Nephron (organoid): ENCODE measurements at regions not wholly inside any gene's neighbourhood (a gene's known extent, or its start where the extent isn't known, plus 50 kb on each side); places are given as distances from the start of the nearest gene placed in this dataset.
A peak's percentile ranks its signal among the peaks of the same experiment; 100 is the strongest.
"Not testable (repeated sequence)": the region's sequence is repeated elsewhere in the genome, so short reads cannot be mapped to it uniquely, and the experiment has no call there.

Experiments used
- H3K27ac Mint-ChIP-seq, 3 experiments: 2 replicates each; pipeline ENCODE4 v1.8.0; 2020; ENCODE audit warnings: mixed read lengths in 3 of 3, mild to moderate bottlenecking in 2 of 3, moderate library complexity in 1 of 3
- H3K27me3 Mint-ChIP-seq: 2 replicates; pipeline ENCODE4 v1.8.0; 2021; ENCODE audit warnings: low read depth, mild to moderate bottlenecking, moderate library complexity, mixed read lengths
- H3K36me3 Mint-ChIP-seq: 2 replicates; pipeline ENCODE4 v1.8.0; 2020; ENCODE audit warnings: low read depth, mixed read lengths
- H3K4me1 Mint-ChIP-seq: 2 replicates; pipeline ENCODE4 v1.8.0; 2020; ENCODE audit warnings: mixed read lengths
- H3K4me3 Mint-ChIP-seq, 3 experiments: 2 replicates each; pipeline ENCODE4 v1.8.0; 2020; ENCODE audit warnings: mild to moderate bottlenecking in 3 of 3, mixed read lengths in 3 of 3, moderate library complexity in 2 of 3
- H3K9me3 Mint-ChIP-seq: 2 replicates; pipeline ENCODE4 v1.8.0; 2020; ENCODE audit warnings: mixed read lengths
- TF ChIP-seq, protein P1 (sequence below), 3 experiments: fragments of 200-600 bp; sonication (generic); IDR thresholded peaks; one replicate each; pipeline ENCODE4 v1.5.0; 2021; ENCODE audit warnings: antibody characterized with exemption in 3 of 3; ENCODE audit not compliant: unreplicated experiment in 3 of 3

DNA sequence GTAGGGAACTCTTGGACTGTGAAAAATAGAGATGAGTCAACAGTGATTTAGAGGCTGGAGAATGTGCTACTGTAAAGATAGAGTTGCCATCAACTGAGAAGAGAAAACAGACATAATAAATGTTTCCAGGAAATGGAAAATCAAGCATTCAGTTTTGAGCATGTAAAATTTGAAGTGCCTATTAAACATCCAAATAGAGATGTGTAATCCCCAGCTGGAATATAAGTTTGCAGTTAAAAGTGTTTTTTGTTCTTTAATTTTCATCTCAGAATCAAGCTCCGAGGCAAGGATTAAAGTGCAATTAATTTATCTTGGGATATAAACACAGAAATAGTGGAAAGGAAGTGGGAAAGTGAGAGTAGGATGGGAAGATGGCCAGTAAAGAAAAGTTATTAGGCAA, 666.0 kb upstream of the RAG2 start:
- Mint-ChIP-seq H3K4me3 (no peak overlapping the region), H3K27me3 (no peaks in the 10 kb centered on the region), H3K9me3 (no peaks in the 10 kb centered on the region), H3K27ac (no peak overlapping the region), H3K4me1 (no peaks in the 10 kb centered on the region), H3K36me3 (no peaks in the 10 kb centered on the region)
- TF ChIP-seq, protein P1, sequence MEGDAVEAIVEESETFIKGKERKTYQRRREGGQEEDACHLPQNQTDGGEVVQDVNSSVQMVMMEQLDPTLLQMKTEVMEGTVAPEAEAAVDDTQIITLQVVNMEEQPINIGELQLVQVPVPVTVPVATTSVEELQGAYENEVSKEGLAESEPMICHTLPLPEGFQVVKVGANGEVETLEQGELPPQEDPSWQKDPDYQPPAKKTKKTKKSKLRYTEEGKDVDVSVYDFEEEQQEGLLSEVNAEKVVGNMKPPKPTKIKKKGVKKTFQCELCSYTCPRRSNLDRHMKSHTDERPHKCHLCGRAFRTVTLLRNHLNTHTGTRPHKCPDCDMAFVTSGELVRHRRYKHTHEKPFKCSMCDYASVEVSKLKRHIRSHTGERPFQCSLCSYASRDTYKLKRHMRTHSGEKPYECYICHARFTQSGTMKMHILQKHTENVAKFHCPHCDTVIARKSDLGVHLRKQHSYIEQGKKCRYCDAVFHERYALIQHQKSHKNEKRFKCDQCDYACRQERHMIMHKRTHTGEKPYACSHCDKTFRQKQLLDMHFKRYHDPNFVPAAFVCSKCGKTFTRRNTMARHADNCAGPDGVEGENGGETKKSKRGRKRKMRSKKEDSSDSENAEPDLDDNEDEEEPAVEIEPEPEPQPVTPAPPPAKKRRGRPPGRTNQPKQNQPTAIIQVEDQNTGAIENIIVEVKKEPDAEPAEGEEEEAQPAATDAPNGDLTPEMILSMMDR (IDR thresholded peaks at IDR 0.05; ENCODE audit: unreplicated experiment in 3 of 3) = no peak

- not testable (repeated sequence) for H3K27ac Mint-ChIP-seq, H3K4me1 Mint-ChIP-seq, H3K27me3 Mint-ChIP-seq, H3K4me3 Mint-ChIP-seq, H3K9me3 Mint-ChIP-seq, H3K36me3 Mint-ChIP-seq
Measured at GRCh38 chr11:37263467-37263866, 665.4 kb upstream of the RAG2 start.

DNA sequence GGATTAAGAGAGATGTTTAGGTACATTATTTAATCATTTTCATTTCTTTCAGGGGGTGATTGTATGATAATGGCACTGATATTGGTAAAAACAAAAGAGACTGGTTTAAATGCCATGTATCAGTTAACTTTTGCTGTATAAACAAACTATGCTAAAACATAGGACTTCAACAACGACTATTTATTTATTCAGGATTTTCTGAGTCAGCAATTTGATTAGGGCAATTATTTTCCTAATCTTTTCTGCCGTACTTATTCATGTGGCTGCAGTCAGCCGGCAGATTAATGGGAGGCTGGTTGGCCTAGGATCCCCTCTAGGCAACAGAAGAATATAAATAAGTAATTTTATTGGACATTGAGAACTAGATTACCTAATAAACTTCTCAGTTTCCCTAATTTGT, 661.7 kb upstream of the RAG2 start:
- Mint-ChIP-seq H3K4me1 (no peaks in the 10 kb centered on the region), H3K27me3 (no peaks in the 10 kb centered on the region), H3K4me3 (no peak overlapping the region), H3K36me3 (no peaks in the 10 kb centered on the region), H3K27ac (peak overlapping the region in 2 of 3 experiments; percentile 46 to 85), H3K9me3 (no peaks in the 10 kb centered on the region)
- TF ChIP-seq, protein P1 (IDR thresholded peaks at IDR 0.05; ENCODE audit: unreplicated experiment in 3 of 3) = no peak

GRCh38 chr11:37248145-37248544, 650.1 kb upstream of the RAG2 start:
- Mint-ChIP-seq H3K27me3 (no peaks in the 10 kb centered on the region), H3K36me3 (no peaks in the 10 kb centered on the region), H3K4me1 (no peaks in the 10 kb centered on the region), H3K9me3 (peaks cover 8% of the 10 kb centered on the region), H3K27ac (no peak overlapping the region), H3K4me3 (no peak overlapping the region)
- TF ChIP-seq, protein P1 (IDR thresholded peaks at IDR 0.05; ENCODE audit: unreplicated experiment in 3 of 3) = no peak

DNA sequence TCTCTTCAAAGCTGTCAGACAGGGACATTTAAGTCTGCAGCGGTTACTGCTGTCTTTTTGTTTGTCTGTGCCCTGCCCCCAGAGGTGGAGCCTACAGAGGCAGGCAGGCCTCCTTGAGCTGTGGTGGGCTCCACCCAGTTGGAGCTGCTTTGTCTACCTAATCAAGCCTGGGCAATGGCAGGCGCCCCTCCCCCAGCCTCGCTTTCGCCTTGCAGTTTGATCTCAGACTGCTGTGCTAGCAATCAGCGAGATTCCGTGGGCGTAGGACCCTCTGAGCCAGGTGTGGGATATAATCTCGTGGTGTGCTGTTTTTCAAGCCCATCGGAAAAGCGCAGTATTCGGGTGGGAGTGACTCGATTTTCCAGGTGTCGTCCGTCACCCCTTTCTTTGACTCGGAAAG, 648.1 kb upstream of the RAG2 start:
- not testable (repeated sequence) for H3K27me3 Mint-ChIP-seq, H3K9me3 Mint-ChIP-seq, H3K27ac Mint-ChIP-seq, H3K36me3 Mint-ChIP-seq, H3K4me1 Mint-ChIP-seq, H3K4me3 Mint-ChIP-seq

DNA sequence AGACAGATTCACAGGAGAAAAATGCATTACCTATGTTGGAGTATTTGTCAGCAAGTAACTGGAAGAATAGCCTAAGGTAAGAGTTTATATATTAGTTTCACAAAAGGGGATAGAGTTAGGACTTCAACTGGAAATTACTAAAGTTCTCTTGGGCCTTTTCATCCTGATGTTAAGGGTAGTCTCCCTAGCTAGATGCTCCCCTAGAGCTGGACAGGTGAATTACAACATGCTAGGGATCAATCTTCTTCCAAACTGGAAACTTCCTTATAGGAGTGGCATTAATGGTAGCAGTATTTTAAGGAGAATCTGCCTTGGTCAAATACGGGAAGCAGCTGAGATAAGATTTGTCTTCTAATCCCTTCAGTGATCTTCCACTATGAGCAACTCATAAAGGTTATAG, 632.8 kb upstream of the RAG2 start:
- H3K27me3 Mint-ChIP-seq = no peaks in the 10 kb centered on the region
- H3K36me3 Mint-ChIP-seq = no peaks in the 10 kb centered on the region
- TF ChIP-seq, protein P1 (IDR thresholded peaks at IDR 0.05; ENCODE audit: unreplicated experiment in 3 of 3) = peak in 1 of 3 experiments; percentile 11
- no peaks in the 10 kb centered on the region for H3K9me3 Mint-ChIP-seq
- H3K4me1 Mint-ChIP-seq = peaks cover 4% of the 10 kb centered on the region
- no peak overlapping the region for H3K4me3 Mint-ChIP-seq
- H3K27ac Mint-ChIP-seq = no peak overlapping the region

GRCh38 chr11:37223962-37224361, 625.9 kb upstream of the RAG2 start:
- Mint-ChIP-seq H3K4me1 (no peaks in the 10 kb centered on the region), H3K27ac (no peak overlapping the region), H3K27me3 (no peaks in the 10 kb centered on the region), H3K4me3 (no peak overlapping the region), H3K9me3 (peaks cover 8% of the 10 kb centered on the region), H3K36me3 (no peaks in the 10 kb centered on the region)
- TF ChIP-seq, protein P1 (IDR thresholded peaks at IDR 0.05; ENCODE audit: unreplicated experiment in 3 of 3) = no peak
